Breast epithelium (tissue), 3 donors: ENCODE measurements at regions not wholly inside any gene's neighbourhood (a gene's known extent, or its start where the extent isn't known, plus 50 kb on each side); places are given as distances from the start of the nearest gene placed in this dataset.

Experiments
- POLR2A ChIP-seq: fragments of 450-650 bp; IDR thresholded peaks from one replicate; pipeline ENCODE4 v1.6.1; 2016; ENCODE audit warnings: antibody characterized with exemption, mild to moderate bottlenecking, moderate library complexity
- POLR2AphosphoS5 ChIP-seq, 3 donors: sonication (generic); formaldehyde crosslinking; IDR thresholded peaks; one replicate each; pipeline ENCODE4 v1.6.1; 2017; ENCODE audit warnings: antibody characterized with exemption in 3 of 3
- TF ChIP-seq, protein P1 (sequence below), 3 donors: fragments of 450-650 bp; IDR thresholded peaks; one replicate each; pipeline ENCODE4 v1.5.1; 2016 to 2017; ENCODE audit warnings: antibody characterized with exemption in 3 of 3, mild to moderate bottlenecking in 3 of 3, moderate library complexity in 3 of 3

DNA sequence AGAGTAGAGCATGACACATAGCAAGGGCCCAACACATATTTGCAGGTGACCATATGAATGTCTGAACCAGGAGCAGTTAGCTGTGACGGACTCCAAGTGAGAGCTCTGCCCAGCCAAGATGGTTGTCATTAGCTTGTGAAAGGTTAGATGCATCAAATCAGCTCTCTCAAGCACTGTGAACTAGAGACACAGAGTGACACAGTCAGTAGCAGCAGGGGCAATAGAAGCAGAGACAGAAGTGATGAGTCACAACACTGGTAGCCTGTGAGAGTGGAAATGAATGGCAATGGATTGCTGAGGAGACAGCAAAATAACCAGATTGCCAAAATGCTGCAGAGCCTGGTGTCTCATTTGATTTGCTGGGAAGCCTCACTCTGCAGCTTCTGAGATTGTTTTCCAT lies 558.9 kb downstream of the PKHD1 start:
- TF ChIP-seq POLR2A (no peak), POLR2AphosphoS5 (IDR thresholded peaks at IDR 0.05) (no peak)
- TF ChIP-seq, protein P1, sequence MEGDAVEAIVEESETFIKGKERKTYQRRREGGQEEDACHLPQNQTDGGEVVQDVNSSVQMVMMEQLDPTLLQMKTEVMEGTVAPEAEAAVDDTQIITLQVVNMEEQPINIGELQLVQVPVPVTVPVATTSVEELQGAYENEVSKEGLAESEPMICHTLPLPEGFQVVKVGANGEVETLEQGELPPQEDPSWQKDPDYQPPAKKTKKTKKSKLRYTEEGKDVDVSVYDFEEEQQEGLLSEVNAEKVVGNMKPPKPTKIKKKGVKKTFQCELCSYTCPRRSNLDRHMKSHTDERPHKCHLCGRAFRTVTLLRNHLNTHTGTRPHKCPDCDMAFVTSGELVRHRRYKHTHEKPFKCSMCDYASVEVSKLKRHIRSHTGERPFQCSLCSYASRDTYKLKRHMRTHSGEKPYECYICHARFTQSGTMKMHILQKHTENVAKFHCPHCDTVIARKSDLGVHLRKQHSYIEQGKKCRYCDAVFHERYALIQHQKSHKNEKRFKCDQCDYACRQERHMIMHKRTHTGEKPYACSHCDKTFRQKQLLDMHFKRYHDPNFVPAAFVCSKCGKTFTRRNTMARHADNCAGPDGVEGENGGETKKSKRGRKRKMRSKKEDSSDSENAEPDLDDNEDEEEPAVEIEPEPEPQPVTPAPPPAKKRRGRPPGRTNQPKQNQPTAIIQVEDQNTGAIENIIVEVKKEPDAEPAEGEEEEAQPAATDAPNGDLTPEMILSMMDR (IDR thresholded peaks at IDR 0.05), result no peak
